Neuronal stem cell (in vitro differentiated cells): ENCODE measurements at regions not wholly inside any gene's neighbourhood (a gene's known extent, or its start where the extent isn't known, plus 50 kb on each side); places are given as distances from the start of the nearest gene placed in this dataset.

Source experiments
- DNase-seq: peaks from one replicate; pipeline ENCODE4 v3.0.0-alpha.2; 2013; ENCODE audit warnings: low spot score
- H2AFZ ChIP-seq: one replicate; pipeline ENCODE4 v1.6.1; 2013; ENCODE audit warnings: mild to moderate bottlenecking, low read length, inconsistent platforms
- H2AK5ac ChIP-seq: 2 replicates; pipeline ENCODE4 v1.6.1; 2013; ENCODE audit warnings: low read depth, mild to moderate bottlenecking, inconsistent platforms, low read length, moderate library complexity, mixed read lengths
- H2BK120ac ChIP-seq: 2 replicates; pipeline ENCODE4 v1.6.1; 2013; ENCODE audit warnings: low read depth, mild to moderate bottlenecking, inconsistent platforms, low read length, moderate library complexity, mixed read lengths
- H2BK12ac ChIP-seq: one replicate; pipeline ENCODE4 v1.6.1; 2013; ENCODE audit warnings: low read length, inconsistent platforms
- H2BK15ac ChIP-seq: 2 replicates; pipeline ENCODE4 v1.6.1; 2013; ENCODE audit warnings: mild to moderate bottlenecking, low read length, inconsistent platforms, mixed read lengths
- H2BK5ac ChIP-seq: one replicate; pipeline ENCODE4 v1.6.1; 2013; ENCODE audit warnings: inconsistent platforms, mild to moderate bottlenecking, low read length, moderate library complexity
- H3K14ac ChIP-seq: one replicate; pipeline ENCODE4 v1.6.1; 2013; ENCODE audit warnings: low read length, inconsistent platforms
- H3K18ac ChIP-seq: 2 replicates; pipeline ENCODE4 v1.6.1; 2013; ENCODE audit warnings: low read length, inconsistent platforms
- H3K23ac ChIP-seq: 2 replicates; pipeline ENCODE4 v1.6.1; 2013; ENCODE audit warnings: low read depth, mild to moderate bottlenecking, mixed read lengths, low read length, inconsistent platforms; ENCODE audit not compliant: poor library complexity
- H3K27ac ChIP-seq: replicated peaks from 3 replicates; pipeline ENCODE4 v1.5.1; 2013; ENCODE audit warnings: low read length, inconsistent platforms
- H3K27me3 ChIP-seq, 3 experiments: 2 replicates each; pipeline ENCODE4 v1.6.1; 2013; ENCODE audit warnings: low read length in 3 of 3, mild to moderate bottlenecking in 2 of 3, inconsistent platforms in 1 of 3, low read depth in 1 of 3, mixed read lengths in 1 of 3, moderate library complexity in 1 of 3; ENCODE audit not compliant: control insufficient read depth in 3 of 3, insufficient read depth in 3 of 3
- H3K36me3 ChIP-seq, 2 donors: replicated peaks in 1 of 2; 2 replicates each; pipeline ENCODE4 v1.6.1; 2013; ENCODE audit warnings: low read length in 2 of 2; ENCODE audit not compliant: control insufficient read depth in 2 of 2, insufficient read depth in 2 of 2
- H3K4ac ChIP-seq: 2 replicates; pipeline ENCODE4 v1.6.1; 2013; ENCODE audit warnings: inconsistent platforms, mild to moderate bottlenecking, low read length, moderate library complexity
- H3K4me1 ChIP-seq, 2 donors: 1 replicate in 1 of 2; 2 replicates in 1 of 2; pipeline ENCODE4 v1.6.1; 2013; ENCODE audit warnings: low read length in 2 of 2, low read depth in 1 of 2; ENCODE audit not compliant: control insufficient read depth in 2 of 2, insufficient read depth in 1 of 2
- H3K4me2 ChIP-seq: one replicate; pipeline ENCODE4 v1.6.1; 2013; ENCODE audit warnings: mild to moderate bottlenecking, low read length, inconsistent platforms; ENCODE audit not compliant: insufficient read depth, poor library complexity, severe bottlenecking
- H3K4me3 ChIP-seq, 2 donors: 2 replicates each; pipeline ENCODE4 v1.5.1; 2013; ENCODE audit warnings: low read length in 2 of 2, mild to moderate bottlenecking in 2 of 2, inconsistent platforms in 1 of 2, moderate library complexity in 1 of 2
- H3K79me1 ChIP-seq: one replicate; pipeline ENCODE4 v1.6.1; 2013; ENCODE audit warnings: low read depth, mild to moderate bottlenecking, inconsistent platforms, low read length, moderate library complexity
- H3K9ac ChIP-seq: one replicate; pipeline ENCODE4 v1.6.1; 2013; ENCODE audit warnings: mild to moderate bottlenecking, low read depth, low read length, inconsistent platforms; ENCODE audit not compliant: poor library complexity
- H3K9me3 ChIP-seq, 2 donors: replicated peaks in 1 of 2; 2 replicates each; pipeline versions ENCODE3 to v1.6.1; 2013; ENCODE audit warnings: low read length in 2 of 2, mild to moderate bottlenecking in 2 of 2, inconsistent platforms in 1 of 2, low read depth in 1 of 2, mixed read lengths in 1 of 2, moderate library complexity in 1 of 2; ENCODE audit not compliant: control insufficient read depth in 2 of 2, insufficient read depth in 1 of 2
- H4K8ac ChIP-seq: one replicate; pipeline ENCODE4 v1.6.1; 2013; ENCODE audit warnings: low read depth, mild to moderate bottlenecking, inconsistent platforms, low read length, moderate library complexity
- H4K91ac ChIP-seq: one replicate; pipeline ENCODE4 v1.6.1; 2013; ENCODE audit warnings: low read length, low read depth, mild to moderate bottlenecking, inconsistent platforms; ENCODE audit not compliant: poor library complexity
- WGBS, 2 donors: extraction: QIAGEN DNeasy Blood & Tissue Kit; methylation state at CpG; one replicate each; pipeline ENCODE4 v1.1.7; 2013; ENCODE audit warnings: missing lambda C conversion rate in 2 of 2, mixed read lengths in 1 of 2; ENCODE audit not compliant: insufficient read length in 2 of 2, insufficient replicate concordance in 1 of 2; ENCODE audit errors: extremely low coverage in 2 of 2; 5-methylcytosine and 5-hydroxymethylcytosine counted together

GRCh38 chr4:167419468-167420140, 185.3 kb upstream of the SPOCK3 start:
- Histone ChIP-seq H3K79me1 (no peaks in the 10 kb centered on the region), H3K36me3 (no peaks in the 10 kb centered on the region), H4K8ac (no peak overlapping the region), H3K27me3 (no peaks in the 10 kb centered on the region), H3K9ac (no peak overlapping the region), H3K4me2 (no peak overlapping the region), H2AK5ac (no peak overlapping the region), H2BK5ac (no peak overlapping the region), H2BK15ac (no peak overlapping the region), H2BK12ac (no peak overlapping the region), H3K23ac (no peak overlapping the region), H4K91ac (no peak overlapping the region), H3K18ac (no peak overlapping the region), H3K9me3 (no peaks in the 10 kb centered on the region), H3K4me1 (peaks cover 2 to 16% of the 10 kb centered on the region in 2 donors), H3K4me3 (no peak overlapping the region), H3K14ac (no peak overlapping the region), H3K27ac (peak overlapping the region; percentile 10), H2BK120ac (no peak overlapping the region), H3K4ac (no peak overlapping the region), H2AFZ (peak overlapping the region; percentile 14)
- DNase-seq, result no peak
- WGBS, 2 donors, result no CpG with 5 or more reads among the region's 3 CpGs

GRCh38 chr4:167421201-167421600, 186.9 kb upstream of the SPOCK3 start:
- H2BK120ac ChIP-seq, result no peak overlapping the region
- H2BK12ac ChIP-seq, result no peak overlapping the region
- H4K91ac ChIP-seq, result no peak overlapping the region
- peak overlapping the region; percentile 77 for H2AFZ ChIP-seq
- H3K9me3 ChIP-seq, result no peaks in the 10 kb centered on the region
- no peak overlapping the region for H3K4ac ChIP-seq
- no peak overlapping the region for H3K14ac ChIP-seq
- H3K79me1 ChIP-seq, result no peaks in the 10 kb centered on the region
- H3K4me3 ChIP-seq, result no peak overlapping the region
- no peak overlapping the region for H3K27ac ChIP-seq
- no peak for DNase-seq
- no peak overlapping the region for H4K8ac ChIP-seq
- H3K27me3 ChIP-seq, result no peaks in the 10 kb centered on the region
- no peak overlapping the region for H3K4me2 ChIP-seq
- no peak overlapping the region for H2BK5ac ChIP-seq
- H3K9ac ChIP-seq, result no peak overlapping the region
- no peak overlapping the region for H2AK5ac ChIP-seq
- H3K4me1 ChIP-seq, result peaks cover 2 to 16% of the 10 kb centered on the region in 2 donors
- no peak overlapping the region for H3K23ac ChIP-seq
- no peak overlapping the region for H2BK15ac ChIP-seq
- no peak overlapping the region for H3K18ac ChIP-seq
- WGBS, 2 donors, result no CpG with 5 or more reads among the region's 1 CpG
- H3K36me3 ChIP-seq, result no peaks in the 10 kb centered on the region

- no peaks in the 10 kb centered on the region for H3K79me1 ChIP-seq
- no peaks in the 10 kb centered on the region for H3K27me3 ChIP-seq
- H3K36me3 ChIP-seq, result no peaks in the 10 kb centered on the region
- peak overlapping the region; percentile 59 for H3K14ac ChIP-seq
- H2BK12ac ChIP-seq, result peak overlapping the region; percentile 47
- no peak for DNase-seq
- no peak overlapping the region for H4K91ac ChIP-seq
- H3K9me3 ChIP-seq, result no peaks in the 10 kb centered on the region
- WGBS, 2 donors, result no CpG with 5 or more reads among the region's 7 CpGs
- H3K9ac ChIP-seq, result no peak overlapping the region
- no peak overlapping the region for H3K4me3 ChIP-seq
- no peak overlapping the region for H3K18ac ChIP-seq
- no peak overlapping the region for H4K8ac ChIP-seq
- no peak overlapping the region for H2BK5ac ChIP-seq
- no peak overlapping the region for H3K23ac ChIP-seq
- H3K4me1 ChIP-seq, result peaks cover 0 to 22% of the 10 kb centered on the region in 2 donors
- H2BK120ac ChIP-seq, result no peak overlapping the region
- H2AFZ ChIP-seq, result peak overlapping the region; percentile 2
- no peak overlapping the region for H3K4ac ChIP-seq
- no peak overlapping the region for H2AK5ac ChIP-seq
- H3K4me2 ChIP-seq, result no peak overlapping the region
- no peak overlapping the region for H2BK15ac ChIP-seq
- no peak overlapping the region for H3K27ac ChIP-seq
These were observed 190.3 kb upstream of the SPOCK3 start for GRCh38 chr4:167424341-167425256.

- DNase-seq, result no peak
- Histone ChIP-seq H3K4me2 (no peak overlapping the region), H3K9me3 (peaks cover 0 to 3% of the 10 kb centered on the region in 2 donors), H3K27ac (no peak overlapping the region), H2AFZ (peak overlapping the region; percentile 48), H2BK15ac (no peak overlapping the region), H3K4me1 (peaks cover 0 to 14% of the 10 kb centered on the region in 2 donors), H3K9ac (no peak overlapping the region), H3K4me3 (no peak overlapping the region), H3K79me1 (no peaks in the 10 kb centered on the region), H3K14ac (no peak overlapping the region), H2BK5ac (no peak overlapping the region), H3K27me3 (no peaks in the 10 kb centered on the region), H3K18ac (no peak overlapping the region), H3K4ac (no peak overlapping the region), H2AK5ac (no peak overlapping the region), H3K36me3 (no peaks in the 10 kb centered on the region), H3K23ac (no peak overlapping the region), H2BK120ac (no peak overlapping the region), H4K91ac (no peak overlapping the region), H2BK12ac (no peak overlapping the region), H4K8ac (no peak overlapping the region)
- WGBS, 2 donors, result no CpG with 5 or more reads among the region's 5 CpGs
These were observed 193.9 kb upstream of the SPOCK3 start for GRCh38 chr4:167428156-167428555.
